ENCODE measurements at regions not wholly inside any gene's neighbourhood (a gene's known extent, or its start where the extent isn't known, plus 50 kb on each side); places are given as distances from the start of the nearest gene placed in this dataset.

- no peak for TF ChIP-seq POLR2A (IDR thresholded peaks at IDR 0.05)
- TF ChIP-seq CTCF (IDR thresholded peaks at IDR 0.05): no peak
Measured at GRCh38 chr2:2866459-2866858, 511.2 kb downstream of the EIPR1 start.

All from thyroid gland (tissue), 4 donors.